ENCODE measurements at regions not wholly inside any gene's neighbourhood (a gene's known extent, or its start where the extent isn't known, plus 50 kb on each side); places are given as distances from the start of the nearest gene placed in this dataset.

DNA sequence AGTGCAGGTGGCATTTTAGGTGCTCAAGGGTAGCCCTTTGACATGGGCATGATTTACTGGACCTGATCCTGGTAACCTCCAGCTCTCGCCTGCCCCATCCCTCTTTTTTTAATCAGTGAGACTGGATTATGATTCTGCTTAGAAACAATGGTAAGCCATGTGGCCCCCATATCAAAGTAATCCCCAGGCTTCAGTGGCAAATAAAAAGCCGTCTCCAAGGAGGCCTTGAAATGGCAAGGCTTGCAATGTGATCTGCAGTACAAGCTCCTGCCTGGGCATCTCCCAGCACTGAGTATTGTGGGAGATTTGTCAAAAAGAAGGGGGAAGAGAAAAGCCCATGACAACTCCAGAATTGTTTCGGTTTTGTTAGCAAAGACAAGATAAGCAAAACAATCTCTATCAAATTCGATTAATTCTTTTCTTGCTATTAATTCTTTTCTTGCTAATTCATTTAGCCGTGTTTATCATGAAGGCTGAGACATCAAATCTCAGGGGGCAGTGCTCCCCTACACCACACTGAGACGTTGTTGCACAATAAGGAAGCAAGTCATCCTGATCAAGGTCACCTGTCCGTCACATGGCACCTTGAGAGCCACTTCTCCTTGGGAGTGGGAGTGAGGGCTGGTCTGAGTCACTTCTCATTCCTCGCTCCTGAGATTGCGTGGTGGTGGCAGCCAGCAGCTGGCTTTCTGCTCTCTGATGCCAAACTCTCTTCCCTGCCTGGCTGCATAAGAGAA lies 312.7 kb upstream of the GATB start:
- CTCF ChIA-PET = no interaction called here

DNA sequence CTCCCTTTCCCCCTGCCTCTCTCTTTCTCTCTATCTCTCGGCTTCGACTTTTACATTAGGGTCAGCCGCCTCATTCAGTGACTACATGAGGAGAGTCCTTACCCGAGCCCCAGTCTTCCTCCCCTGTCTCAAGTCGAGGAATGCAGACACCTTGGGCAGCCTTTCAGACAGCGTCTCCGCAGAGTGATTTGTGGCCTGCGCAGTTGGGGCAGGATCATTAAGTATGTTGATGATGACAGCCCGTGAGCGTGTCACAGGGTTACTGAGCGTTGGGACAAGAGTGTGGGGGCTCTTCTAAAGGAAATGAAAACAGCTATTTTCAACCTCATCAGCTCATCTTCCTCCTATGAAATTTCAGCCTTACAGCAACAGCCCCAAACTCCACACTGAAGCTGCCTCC lies 312.1 kb upstream of the GATB start:
- ChIA-PET CTCF (no interaction called here), POLR2A (no interaction called here)
- peaks cover 4% of the 10 kb centered on the region for H3K27me3 ChIP-seq (ENCODE audit: control insufficient read depth, insufficient read depth, low read length)
- no peaks in the 10 kb centered on the region for H3K36me3 ChIP-seq (ENCODE audit: control insufficient read depth, insufficient read depth, low read length)
- no peak for DNase-seq (ENCODE audit: low read depth)
- TF ChIP-seq, protein P1, sequence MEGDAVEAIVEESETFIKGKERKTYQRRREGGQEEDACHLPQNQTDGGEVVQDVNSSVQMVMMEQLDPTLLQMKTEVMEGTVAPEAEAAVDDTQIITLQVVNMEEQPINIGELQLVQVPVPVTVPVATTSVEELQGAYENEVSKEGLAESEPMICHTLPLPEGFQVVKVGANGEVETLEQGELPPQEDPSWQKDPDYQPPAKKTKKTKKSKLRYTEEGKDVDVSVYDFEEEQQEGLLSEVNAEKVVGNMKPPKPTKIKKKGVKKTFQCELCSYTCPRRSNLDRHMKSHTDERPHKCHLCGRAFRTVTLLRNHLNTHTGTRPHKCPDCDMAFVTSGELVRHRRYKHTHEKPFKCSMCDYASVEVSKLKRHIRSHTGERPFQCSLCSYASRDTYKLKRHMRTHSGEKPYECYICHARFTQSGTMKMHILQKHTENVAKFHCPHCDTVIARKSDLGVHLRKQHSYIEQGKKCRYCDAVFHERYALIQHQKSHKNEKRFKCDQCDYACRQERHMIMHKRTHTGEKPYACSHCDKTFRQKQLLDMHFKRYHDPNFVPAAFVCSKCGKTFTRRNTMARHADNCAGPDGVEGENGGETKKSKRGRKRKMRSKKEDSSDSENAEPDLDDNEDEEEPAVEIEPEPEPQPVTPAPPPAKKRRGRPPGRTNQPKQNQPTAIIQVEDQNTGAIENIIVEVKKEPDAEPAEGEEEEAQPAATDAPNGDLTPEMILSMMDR (IDR thresholded peaks at IDR 0.05; ENCODE audit: insufficient read depth, low read depth, low read length) = no peak
- H3K4me3 ChIP-seq (ENCODE audit: low read depth, low read length) = no peak overlapping the region

More for the DNA sequence above, 312.7 kb upstream of the GATB start:
- no peaks in the 10 kb centered on the region for H3K36me3 ChIP-seq (ENCODE audit: control insufficient read depth, insufficient read depth, low read length)
- POLR2A ChIA-PET = no interaction called here
- peaks cover 4% of the 10 kb centered on the region for H3K27me3 ChIP-seq (ENCODE audit: control insufficient read depth, insufficient read depth, low read length)
- no peak for DNase-seq (ENCODE audit: low read depth)
- H3K4me3 ChIP-seq (ENCODE audit: low read depth, low read length) = no peak overlapping the region
- TF ChIP-seq, protein P1 (IDR thresholded peaks at IDR 0.05; ENCODE audit: insufficient read depth, low read depth, low read length) = no peak

DNA sequence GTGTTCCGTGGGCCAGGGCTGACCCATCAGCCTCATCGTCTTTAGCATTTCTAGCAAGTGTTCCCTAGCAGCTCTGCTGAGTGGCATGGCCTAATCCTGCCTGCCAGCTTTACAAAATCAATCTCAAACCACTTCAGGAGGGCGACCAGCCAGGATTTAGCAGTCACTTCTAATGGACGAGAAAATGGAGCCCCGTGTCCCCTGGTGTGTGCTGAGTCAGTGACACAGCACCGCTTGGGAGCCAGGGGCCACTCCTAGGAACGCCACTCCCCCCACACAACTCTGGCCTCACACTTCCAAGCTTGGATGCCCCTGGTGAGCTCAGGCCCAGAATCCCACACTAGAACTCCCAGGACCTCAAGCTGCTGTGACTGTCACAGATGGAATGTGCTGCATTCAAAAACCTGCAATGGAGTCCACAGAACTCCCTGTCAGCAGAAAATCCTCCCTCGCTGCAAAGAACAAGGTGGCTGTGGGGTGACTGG lies 311.2 kb upstream of the GATB start:
- ChIA-PET CTCF (interaction anchor here (1.1 kb wide), 1 partner anchor 26 kb away, joined by 3 read pairs; no protein-coding TSS in a partner anchor), POLR2A (no interaction called here)
- no peaks in the 10 kb centered on the region for H3K36me3 ChIP-seq (ENCODE audit: control insufficient read depth, insufficient read depth, low read length)
- H3K4me3 ChIP-seq (ENCODE audit: low read depth, low read length) = no peak overlapping the region
- TF ChIP-seq, protein P1 (IDR thresholded peaks at IDR 0.05; ENCODE audit: insufficient read depth, low read depth, low read length) = no peak
- DNase-seq (ENCODE audit: low read depth) = no peak
- peaks cover 4% of the 10 kb centered on the region for H3K27me3 ChIP-seq (ENCODE audit: control insufficient read depth, insufficient read depth, low read length)

DNA sequence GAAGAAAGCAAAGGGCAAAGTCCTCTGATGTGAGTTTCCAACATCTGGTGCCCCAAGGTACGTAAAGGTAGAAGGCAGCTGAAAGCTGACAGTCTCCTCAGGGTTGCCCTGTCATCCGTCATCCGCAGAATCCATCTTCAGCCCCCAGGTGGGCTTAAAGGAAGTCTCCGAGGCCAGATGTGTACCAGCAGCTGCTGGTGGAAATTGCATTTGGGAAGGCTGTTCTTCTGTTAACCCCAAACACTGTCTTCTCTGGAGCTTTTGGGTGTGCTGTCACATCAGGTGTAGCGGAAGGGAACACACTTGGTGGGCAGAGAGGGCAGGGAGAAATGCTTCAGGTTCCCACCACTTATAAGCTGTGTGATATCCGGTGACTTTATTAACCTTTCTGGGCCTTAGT lies 310.0 kb upstream of the GATB start:
- CTCF ChIA-PET = interaction anchor here (1.2 kb wide), 1 partner anchor 162 kb away, joined by 4 read pairs; no protein-coding TSS in a partner anchor

DNA sequence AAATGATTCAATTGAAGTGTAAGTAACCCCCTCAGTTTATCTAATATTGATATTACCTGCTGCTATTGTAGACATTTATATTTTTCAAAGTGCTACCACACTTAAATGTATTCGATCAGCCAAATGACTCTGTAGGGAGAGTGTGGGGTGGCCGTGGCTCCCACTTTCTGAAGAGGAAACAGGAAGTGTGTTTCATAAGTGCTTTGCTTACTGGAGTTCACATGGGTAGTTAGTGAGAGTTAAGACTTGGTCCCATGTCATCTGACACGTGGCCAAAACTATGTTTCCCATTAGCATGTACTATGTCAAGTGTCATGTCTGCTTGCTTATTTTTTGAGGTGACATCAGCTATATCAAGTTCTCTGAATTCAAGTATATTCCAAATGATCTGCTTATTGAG lies 308.1 kb upstream of the GATB start:
- TF ChIP-seq, protein P1 (IDR thresholded peaks at IDR 0.05; ENCODE audit: insufficient read depth, low read depth, low read length) = no peak
- ChIA-PET CTCF (no interaction called here), POLR2A (no interaction called here)
- Histone ChIP-seq H3K36me3 (ENCODE audit: control insufficient read depth, insufficient read depth, low read length) (no peaks in the 10 kb centered on the region), H3K27me3 (ENCODE audit: control insufficient read depth, insufficient read depth, low read length) (no peaks in the 10 kb centered on the region; the same call in 1 of the 2 replicates), H3K4me3 (ENCODE audit: low read depth, low read length) (no peak overlapping the region)
- DNase-seq (ENCODE audit: low read depth) = no peak

More for the DNA sequence above, 310.0 kb upstream of the GATB start:
- H3K36me3 ChIP-seq (ENCODE audit: control insufficient read depth, insufficient read depth, low read length) = no peaks in the 10 kb centered on the region
- TF ChIP-seq, protein P1 (IDR thresholded peaks at IDR 0.05; ENCODE audit: insufficient read depth, low read depth, low read length) = no peak
- no peak for DNase-seq (ENCODE audit: low read depth)
- H3K4me3 ChIP-seq (ENCODE audit: low read depth, low read length) = no peak overlapping the region
- peaks cover 3% of the 10 kb centered on the region for H3K27me3 ChIP-seq (ENCODE audit: control insufficient read depth, insufficient read depth, low read length)
- POLR2A ChIA-PET = no interaction called here

Data from BJ (cell line).